IMR-90 (cell line): ENCODE measurements at regions not wholly inside any gene's neighbourhood (a gene's known extent, or its start where the extent isn't known, plus 50 kb on each side); places are given as distances from the start of the nearest gene placed in this dataset.
A peak's percentile ranks its signal among the peaks of the same experiment; 100 is the strongest.
"Not testable (repeated sequence)": the region's sequence is repeated elsewhere in the genome, so short reads cannot be mapped to it uniquely, and the experiment has no call there.

Experiments used
- ATAC-seq: fragments of 200-7000 bp; cut with Tn5 transposase; 2 replicates; pipeline ENCODE4 v1.9.1; 2020; ENCODE audit warnings: low read depth, mild to moderate bottlenecking, moderate library complexity
- BruUV-seq: library from RNA; stranded (reverse); fragments of 400-500 nt; replicated peaks from 2 replicates; lab custom pipeline; 2021; lab: Mats Ljungman, UMichigan
- CTCF ChIA-PET: fragments of 300-600 bp; formaldehyde crosslinking; extraction: SDS; loops from one replicate; lab custom pipeline; 2021; ENCODE audit warnings: antibody characterized with exemption; lab: Yijun Ruan, JAX
- POLR2A ChIA-PET: fragments of 300-600 bp; sonication (Branson Sonifier 250); formaldehyde crosslinking; loops from one replicate; lab custom pipeline; 2022; ENCODE audit warnings: antibody characterized with exemption; ENCODE audit not compliant: unreplicated experiment; lab: Charles Lee
- DNase-seq: peaks from one replicate; pipeline ENCODE4 v3.0.0; 2013
- H2AFZ ChIP-seq: replicated peaks from 2 replicates; pipeline ENCODE3; 2013; ENCODE audit warnings: low read length, mild to moderate bottlenecking; ENCODE audit not compliant: poor library complexity
- H2AK5ac ChIP-seq: 2 replicates; pipeline ENCODE4 v1.6.1; 2013; ENCODE audit warnings: low read depth, low read length, inconsistent platforms
- H2AK9ac ChIP-seq: replicated peaks from 2 replicates; pipeline ENCODE3; 2013; ENCODE audit warnings: mild to moderate bottlenecking, low read depth, low read length, moderate library complexity; ENCODE audit not compliant: poor library complexity
- H2BK120ac ChIP-seq: 2 replicates; pipeline ENCODE4 v1.6.1; 2013; ENCODE audit warnings: low read depth, low read length, inconsistent platforms
- H2BK15ac ChIP-seq: 3 replicates; pipeline ENCODE4 v1.6.1; 2013; ENCODE audit warnings: low read depth, low read length, inconsistent platforms
- H2BK20ac ChIP-seq: 2 replicates; pipeline ENCODE4 v1.6.1; 2013; ENCODE audit warnings: low read depth, mild to moderate bottlenecking, inconsistent platforms, low read length, moderate library complexity
- H2BK5ac ChIP-seq: 2 replicates; pipeline ENCODE4 v1.6.1; 2013; ENCODE audit warnings: mild to moderate bottlenecking, low read depth, low read length, inconsistent platforms; ENCODE audit not compliant: poor library complexity, severe bottlenecking
- H3K14ac ChIP-seq: replicated peaks from 2 replicates; pipeline ENCODE4 v1.6.1; 2013; ENCODE audit warnings: low read depth, low read length, inconsistent platforms
- H3K18ac ChIP-seq: 2 replicates; pipeline ENCODE4 v1.6.1; 2013; ENCODE audit warnings: low read depth, low read length, control low read depth
- H3K23ac ChIP-seq: 2 replicates; pipeline ENCODE4 v1.6.1; 2013; ENCODE audit warnings: low read depth, low read length, inconsistent platforms
- H3K27ac ChIP-seq: 2 replicates; pipeline ENCODE4 v1.5.1; 2013; ENCODE audit warnings: mild to moderate bottlenecking, control low read depth, low read length; ENCODE audit not compliant: insufficient read depth
- H3K27me3 ChIP-seq: 2 replicates; pipeline ENCODE4 v1.6.1; 2013; ENCODE audit warnings: low read length; ENCODE audit not compliant: control insufficient read depth, insufficient read depth
- H3K36me3 ChIP-seq: 2 replicates; pipeline ENCODE4 v1.6.1; 2013; ENCODE audit warnings: low read length, mixed read lengths; ENCODE audit not compliant: control insufficient read depth, insufficient read depth
- H3K4ac ChIP-seq: 2 replicates; pipeline ENCODE4 v1.6.1; 2013; ENCODE audit warnings: low read depth, low read length, inconsistent platforms
- H3K4me1 ChIP-seq: 2 replicates; pipeline ENCODE4 v1.6.1; 2013; ENCODE audit warnings: low read length, mixed read lengths; ENCODE audit not compliant: control insufficient read depth, insufficient read depth
- H3K4me2 ChIP-seq: 2 replicates; pipeline ENCODE4 v1.6.1; 2013; ENCODE audit warnings: low read depth, mild to moderate bottlenecking, control low read depth, low read length, moderate library complexity
- H3K4me3 ChIP-seq: 2 replicates; pipeline ENCODE4 v1.5.1; 2013; ENCODE audit warnings: low read depth, mild to moderate bottlenecking, control low read depth, low read length, moderate library complexity; ENCODE audit not compliant: insufficient read depth
- H3K56ac ChIP-seq: 2 replicates; pipeline ENCODE4 v1.6.1; 2013; ENCODE audit warnings: low read length, inconsistent platforms; ENCODE audit not compliant: insufficient read depth; ENCODE audit errors: extremely low read depth
- H3K79me1 ChIP-seq, 2 experiments: 2 replicates each; pipeline ENCODE4 v1.6.1; 2013; ENCODE audit warnings: low read length in 2 of 2, inconsistent platforms in 1 of 2, low read depth in 1 of 2
- H3K9ac ChIP-seq: 2 replicates; pipeline ENCODE4 v1.6.1; 2013; ENCODE audit warnings: low read depth, low read length, control low read depth
- H3K9me1 ChIP-seq: 2 replicates; pipeline ENCODE4 v1.6.1; 2013; ENCODE audit warnings: low read length, inconsistent platforms; ENCODE audit not compliant: insufficient read depth
- H3K9me3 ChIP-seq: 2 replicates; pipeline ENCODE4 v1.6.1; 2013; ENCODE audit warnings: low read length; ENCODE audit not compliant: control insufficient read depth, insufficient read depth
- H4K20me1 ChIP-seq: 2 replicates; pipeline ENCODE4 v1.6.1; 2013; ENCODE audit warnings: low read length, inconsistent platforms; ENCODE audit not compliant: insufficient read depth
- H4K5ac ChIP-seq: 2 replicates; pipeline ENCODE4 v1.6.1; 2013; ENCODE audit warnings: mild to moderate bottlenecking, low read depth, low read length, control low read depth
- H4K8ac ChIP-seq, 2 experiments: 2 replicates each; pipeline ENCODE4 v1.6.1; 2013; ENCODE audit warnings: low read depth in 2 of 2, low read length in 2 of 2, control low read depth in 1 of 2, inconsistent platforms in 1 of 2
- H4K91ac ChIP-seq: 2 replicates; pipeline ENCODE4 v1.6.1; 2013; ENCODE audit warnings: low read depth, low read length, inconsistent platforms; ENCODE audit not compliant: insufficient read depth
- CEBPB ChIP-seq: IDR thresholded peaks from 2 replicates; pipeline ENCODE4 v1.6.1; 2012; ENCODE audit warnings: low read depth, low read length, improper control_type of control experiment
- MXI1 ChIP-seq: IDR thresholded peaks from 2 replicates; pipeline ENCODE4 v1.6.1; 2012; ENCODE audit warnings: low read depth, mild to moderate bottlenecking, low read length, moderate library complexity, borderline replicate concordance
- WGBS, 2 experiments: methylation state at CpG; one replicate each; pipeline versions ENCODE4 v1.1.5 to v1.1.7; 2013; ENCODE audit warnings: missing lambda C conversion rate in 2 of 2; ENCODE audit not compliant: insufficient read length in 1 of 2; ENCODE audit errors: extremely low coverage in 2 of 2; 5-methylcytosine and 5-hydroxymethylcytosine counted together
- dilution Hi-C: fragments of 300-500 bp; cut with HindIII; formaldehyde crosslinking; loops from one replicate; pipeline ENCODE4 v1.14.3; 2018; ENCODE audit warnings: low sequenced_read_pairs; ENCODE audit not compliant: unreplicated experiment
- in situ Hi-C: fragments of 300-500 bp; cut with MboI; formaldehyde crosslinking; loops from 3 replicates; pipeline ENCODE4 v1.14.3; 2019; ENCODE audit warnings: low sequenced_read_pairs, inconsistent platforms, mixed read lengths
- intact Hi-C: fragments of 100-400 bp; cut with micrococcal nuclease; formaldehyde crosslinking; loops from 2 replicates; pipeline ENCODE4 v1.10.0; 2022

DNA sequence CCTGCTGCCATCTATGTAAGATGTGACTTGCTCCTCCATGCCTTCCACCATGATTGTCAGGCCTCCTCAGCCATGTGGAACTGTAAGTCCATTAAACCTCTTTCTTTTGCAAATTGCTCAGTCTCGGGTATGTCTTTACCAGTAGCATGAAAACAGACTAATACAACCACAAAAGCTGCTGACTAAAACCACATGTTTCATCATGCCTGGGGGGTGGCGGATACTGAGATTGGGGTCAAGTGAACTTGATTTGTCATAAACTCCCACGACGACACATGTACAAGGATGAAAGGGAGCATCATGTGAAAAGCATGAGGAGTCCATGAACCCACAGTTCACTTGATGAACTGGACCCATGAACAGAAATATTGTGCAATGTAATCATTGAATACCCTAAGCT lies 134.9 kb upstream of the ANK3 start:
- H2BK15ac ChIP-seq: no peak overlapping the region
- H4K20me1 ChIP-seq: no peaks in the 10 kb centered on the region
- in situ Hi-C loops: no loop called here
- dilution Hi-C loops: no loop called here
- no peak overlapping the region for H3K14ac ChIP-seq
- H3K4me3 ChIP-seq: no peak overlapping the region
- H2BK120ac ChIP-seq: no peak overlapping the region
- no peak overlapping the region for H3K18ac ChIP-seq
- H4K8ac ChIP-seq: no peak overlapping the region
- H2AFZ ChIP-seq: no peak overlapping the region
- peaks cover 1% of the 10 kb centered on the region; the same call in 1 of the 2 replicates for H3K27me3 ChIP-seq
- H2BK5ac ChIP-seq: no peak overlapping the region
- no peak overlapping the region for H3K4me2 ChIP-seq
- no peak overlapping the region for H2AK5ac ChIP-seq
- no TSS peak for BruUV-seq
- no peaks in the 10 kb centered on the region for H3K79me1 ChIP-seq
- 100% methylated on average over 2 of the region's 4 CpGs; no CpG with 5 or more reads in 1 of the 2 experiments for WGBS, 2 experiments
- H2AK9ac ChIP-seq: no peak overlapping the region
- POLR2A ChIA-PET: no interaction called here
- H3K27ac ChIP-seq: no peak overlapping the region
- TF ChIP-seq CEBPB: peak; percentile 58
- no peak for TF ChIP-seq MXI1
- CTCF ChIA-PET: no interaction called here
- no peak overlapping the region for H3K4ac ChIP-seq
- intact Hi-C loops: no loop called here
- H3K9me3 ChIP-seq: no peaks in the 10 kb centered on the region
- no peak for ATAC-seq
- no peak overlapping the region for H3K9ac ChIP-seq
- no peak overlapping the region for H2BK20ac ChIP-seq
- H3K23ac ChIP-seq: no peak overlapping the region
- no peaks in the 10 kb centered on the region for H3K36me3 ChIP-seq
- no peaks in the 10 kb centered on the region for H3K4me1 ChIP-seq
- H4K5ac ChIP-seq: no peak overlapping the region
- no peak overlapping the region for H4K91ac ChIP-seq
- H3K56ac ChIP-seq: no peak overlapping the region
- peak; percentile 52 for DNase-seq
- no peaks in the 10 kb centered on the region for H3K9me1 ChIP-seq

DNA sequence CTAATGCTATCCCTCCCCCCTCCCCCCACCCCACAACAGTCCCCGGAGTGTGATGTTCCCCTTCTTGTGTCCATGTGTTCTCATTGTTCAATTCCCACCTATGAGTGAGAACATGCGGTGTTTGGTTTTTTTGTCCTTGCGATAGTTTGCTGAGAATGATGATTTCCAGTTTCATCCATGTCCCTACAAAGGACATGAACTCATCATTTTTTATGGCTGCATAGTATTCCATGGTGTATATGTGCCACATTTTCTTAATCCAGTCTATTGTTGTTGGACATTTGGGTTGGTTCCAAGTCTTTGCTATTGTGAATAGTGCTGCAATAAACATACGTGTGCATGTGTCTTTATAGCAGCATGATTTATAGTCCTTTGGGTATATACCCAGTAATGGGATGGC lies 133.7 kb upstream of the ANK3 start:
- H2AK9ac ChIP-seq, H3K23ac ChIP-seq, H3K27ac ChIP-seq, H3K18ac ChIP-seq, CTCF ChIA-PET, H4K20me1 ChIP-seq, H2AFZ ChIP-seq, ATAC-seq, H3K79me1 ChIP-seq, DNase-seq, H4K91ac ChIP-seq, H3K36me3 ChIP-seq, H3K27me3 ChIP-seq, H2BK15ac ChIP-seq, dilution Hi-C loops, H2AK5ac ChIP-seq, in situ Hi-C loops, H3K4ac ChIP-seq, POLR2A ChIA-PET, H3K9ac ChIP-seq, H4K8ac ChIP-seq, BruUV-seq, H3K4me1 ChIP-seq, H2BK120ac ChIP-seq, H3K9me1 ChIP-seq, H3K9me3 ChIP-seq, H3K56ac ChIP-seq, intact Hi-C loops, H3K4me2 ChIP-seq, H2BK5ac ChIP-seq, H4K5ac ChIP-seq, H2BK20ac ChIP-seq, H3K14ac ChIP-seq, H3K4me3 ChIP-seq: not testable (repeated sequence)
- no CpG with 5 or more reads among the region's 4 CpGs for WGBS, 2 experiments
